Left ventricle myocardium inferior (tissue), 1 donor: ENCODE measurements at regions not wholly inside any gene's neighbourhood (a gene's known extent, or its start where the extent isn't known, plus 50 kb on each side); places are given as distances from the start of the nearest gene placed in this dataset.

Source experiments
- DNase-seq: peaks from one replicate; pipeline ENCODE4 v3.0.0-alpha.2; 2020
- H3K27ac ChIP-seq: fragments of 200-600 bp; replicated peaks from 2 replicates; pipeline ENCODE4 v1.8.0; 2021
- H3K27me3 ChIP-seq: fragments of 200-600 bp; 2 replicates; pipeline ENCODE4 v1.8.0; 2021; ENCODE audit warnings: low read depth
- H3K36me3 ChIP-seq: fragments of 200-600 bp; 2 replicates; pipeline ENCODE4 v1.8.0; 2021
- H3K4me1 ChIP-seq: fragments of 200-600 bp; 2 replicates; pipeline ENCODE4 v1.8.0; 2021
- H3K4me3 ChIP-seq: fragments of 200-600 bp; 2 replicates; pipeline ENCODE4 v1.8.0; 2021; ENCODE audit warnings: mild to moderate bottlenecking, moderate library complexity
- H3K9me3 ChIP-seq: fragments of 200-600 bp; replicated peaks from 2 replicates; pipeline ENCODE4 v1.8.0; 2021
- CTCF ChIP-seq: fragments of 200-600 bp; IDR thresholded peaks from 2 replicates; pipeline ENCODE4 v1.8.0; 2021; ENCODE audit warnings: antibody characterized with exemption, mild to moderate bottlenecking, borderline replicate concordance
- intact Hi-C: fragments of 100-400 bp; cut with micrococcal nuclease; formaldehyde crosslinking; loops from one replicate; pipeline ENCODE4 v1.11.0; 2022
- donor health status: DM: no; HTN: yes; CAD: no; lungs with severe emphysema.

GRCh38 chr18:61136711-61137251, 196.4 kb upstream of the CDH20 start:
- Histone ChIP-seq H3K27ac (no peak overlapping the region), H3K4me3 (no peak overlapping the region), H3K36me3 (no peaks in the 10 kb centered on the region), H3K27me3 (no peaks in the 10 kb centered on the region), H3K9me3 (peaks cover 5% of the 10 kb centered on the region), H3K4me1 (no peaks in the 10 kb centered on the region)
- DNase-seq = no peak
- no peak for TF ChIP-seq CTCF
- intact Hi-C loops = no loop called here

GRCh38 chr18:61141691-61142090, 191.5 kb upstream of the CDH20 start:
- DNase-seq = no peak
- no peak overlapping the region for H3K4me3 ChIP-seq
- H3K27me3 ChIP-seq = no peaks in the 10 kb centered on the region
- H3K27ac ChIP-seq = no peak overlapping the region
- H3K4me1 ChIP-seq = no peaks in the 10 kb centered on the region
- H3K36me3 ChIP-seq = no peaks in the 10 kb centered on the region
- intact Hi-C loops = no loop called here
- peaks cover 19% of the 10 kb centered on the region for H3K9me3 ChIP-seq
- no peak for TF ChIP-seq CTCF

GRCh38 chr18:61148322-61148721, 184.9 kb upstream of the CDH20 start:
- peaks cover 40% of the 10 kb centered on the region for H3K9me3 ChIP-seq
- no peak overlapping the region for H3K4me3 ChIP-seq
- H3K27ac ChIP-seq = no peak overlapping the region
- no peaks in the 10 kb centered on the region for H3K36me3 ChIP-seq
- H3K27me3 ChIP-seq = no peaks in the 10 kb centered on the region
- no peaks in the 10 kb centered on the region for H3K4me1 ChIP-seq
- intact Hi-C loops = no loop called here
- TF ChIP-seq CTCF = no peak
- no peak for DNase-seq

- Histone ChIP-seq H3K9me3 (peaks cover 32% of the 10 kb centered on the region), H3K27ac (no peak overlapping the region), H3K36me3 (no peaks in the 10 kb centered on the region), H3K4me1 (no peaks in the 10 kb centered on the region), H3K4me3 (no peak overlapping the region), H3K27me3 (no peaks in the 10 kb centered on the region)
- TF ChIP-seq CTCF = no peak
- intact Hi-C loops = no loop called here
- no peak for DNase-seq
Measured at GRCh38 chr18:61149786-61150185, 183.4 kb upstream of the CDH20 start.

- Histone ChIP-seq H3K27me3 (no peaks in the 10 kb centered on the region), H3K36me3 (no peaks in the 10 kb centered on the region), H3K27ac (no peak overlapping the region), H3K4me3 (no peak overlapping the region), H3K9me3 (peaks cover 8% of the 10 kb centered on the region), H3K4me1 (no peaks in the 10 kb centered on the region)
- TF ChIP-seq CTCF = no peak
- no peak for DNase-seq
- intact Hi-C loops = no loop called here
Measured at GRCh38 chr18:61153571-61153970, 179.7 kb upstream of the CDH20 start.
